ENCODE measurements at regions not wholly inside any gene's neighbourhood (a gene's known extent, or its start where the extent isn't known, plus 50 kb on each side); places are given as distances from the start of the nearest gene placed in this dataset.

DNA sequence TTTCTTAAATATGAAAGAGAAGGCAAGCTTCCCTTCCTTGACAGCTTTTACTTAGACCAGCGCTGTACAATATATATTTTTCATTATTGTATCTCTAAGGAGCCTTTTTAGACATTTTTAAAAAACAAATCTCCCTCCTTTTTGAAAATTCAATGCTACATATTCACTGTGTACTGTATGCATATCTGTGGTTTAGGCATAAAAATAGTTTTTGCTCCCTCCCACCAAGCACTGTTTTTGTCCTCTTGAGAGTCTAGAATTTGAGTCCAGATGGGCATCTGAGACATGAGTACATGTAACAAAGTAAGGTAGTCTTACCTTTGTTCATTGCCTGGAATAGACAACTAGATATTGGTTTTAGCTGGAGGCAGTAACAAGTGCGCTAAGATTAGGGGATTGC lies 488.5 kb upstream of the RUNX1 start:
- ATAC-seq: no peak
- TF ChIP-seq PPARA (CRISPR knock-in tag; IDR thresholded peaks at IDR 0.05; ENCODE audit: borderline replicate concordance): no peak
- TF ChIP-seq, protein P1, sequence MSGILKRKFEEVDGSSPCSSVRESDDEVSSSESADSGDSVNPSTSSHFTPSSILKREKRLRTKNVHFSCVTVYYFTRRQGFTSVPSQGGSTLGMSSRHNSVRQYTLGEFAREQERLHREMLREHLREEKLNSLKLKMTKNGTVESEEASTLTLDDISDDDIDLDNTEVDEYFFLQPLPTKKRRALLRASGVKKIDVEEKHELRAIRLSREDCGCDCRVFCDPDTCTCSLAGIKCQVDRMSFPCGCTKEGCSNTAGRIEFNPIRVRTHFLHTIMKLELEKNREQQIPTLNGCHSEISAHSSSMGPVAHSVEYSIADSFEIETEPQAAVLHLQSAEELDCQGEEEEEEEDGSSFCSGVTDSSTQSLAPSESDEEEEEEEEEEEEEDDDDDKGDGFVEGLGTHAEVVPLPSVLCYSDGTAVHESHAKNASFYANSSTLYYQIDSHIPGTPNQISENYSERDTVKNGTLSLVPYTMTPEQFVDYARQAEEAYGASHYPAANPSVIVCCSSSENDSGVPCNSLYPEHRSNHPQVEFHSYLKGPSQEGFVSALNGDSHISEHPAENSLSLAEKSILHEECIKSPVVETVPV (CRISPR knock-in tag; IDR thresholded peaks at IDR 0.05): no peak
- no peak for TF ChIP-seq ISL1 (CRISPR knock-in tag; IDR thresholded peaks at IDR 0.05)
- no peak for TF ChIP-seq GLIS3 (CRISPR knock-in tag; IDR thresholded peaks at IDR 0.05)
- TF ChIP-seq, protein P2, sequence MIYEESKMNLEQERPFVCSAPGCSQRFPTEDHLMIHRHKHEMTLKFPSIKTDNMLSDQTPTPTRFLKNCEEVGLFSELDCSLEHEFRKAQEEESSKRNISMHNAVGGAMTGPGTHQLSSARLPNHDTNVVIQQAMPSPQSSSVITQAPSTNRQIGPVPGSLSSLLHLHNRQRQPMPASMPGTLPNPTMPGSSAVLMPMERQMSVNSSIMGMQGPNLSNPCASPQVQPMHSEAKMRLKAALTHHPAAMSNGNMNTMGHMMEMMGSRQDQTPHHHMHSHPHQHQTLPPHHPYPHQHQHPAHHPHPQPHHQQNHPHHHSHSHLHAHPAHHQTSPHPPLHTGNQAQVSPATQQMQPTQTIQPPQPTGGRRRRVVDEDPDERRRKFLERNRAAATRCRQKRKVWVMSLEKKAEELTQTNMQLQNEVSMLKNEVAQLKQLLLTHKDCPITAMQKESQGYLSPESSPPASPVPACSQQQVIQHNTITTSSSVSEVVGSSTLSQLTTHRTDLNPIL (CRISPR knock-in tag; IDR thresholded peaks at IDR 0.05; ENCODE audit: low read depth): no peak
- TF ChIP-seq, protein P3, sequence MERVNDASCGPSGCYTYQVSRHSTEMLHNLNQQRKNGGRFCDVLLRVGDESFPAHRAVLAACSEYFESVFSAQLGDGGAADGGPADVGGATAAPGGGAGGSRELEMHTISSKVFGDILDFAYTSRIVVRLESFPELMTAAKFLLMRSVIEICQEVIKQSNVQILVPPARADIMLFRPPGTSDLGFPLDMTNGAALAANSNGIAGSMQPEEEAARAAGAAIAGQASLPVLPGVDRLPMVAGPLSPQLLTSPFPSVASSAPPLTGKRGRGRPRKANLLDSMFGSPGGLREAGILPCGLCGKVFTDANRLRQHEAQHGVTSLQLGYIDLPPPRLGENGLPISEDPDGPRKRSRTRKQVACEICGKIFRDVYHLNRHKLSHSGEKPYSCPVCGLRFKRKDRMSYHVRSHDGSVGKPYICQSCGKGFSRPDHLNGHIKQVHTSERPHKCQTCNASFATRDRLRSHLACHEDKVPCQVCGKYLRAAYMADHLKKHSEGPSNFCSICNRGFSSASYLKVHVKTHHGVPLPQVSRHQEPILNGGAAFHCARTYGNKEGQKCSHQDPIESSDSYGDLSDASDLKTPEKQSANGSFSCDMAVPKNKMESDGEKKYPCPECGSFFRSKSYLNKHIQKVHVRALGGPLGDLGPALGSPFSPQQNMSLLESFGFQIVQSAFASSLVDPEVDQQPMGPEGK (CRISPR knock-in tag; IDR thresholded peaks at IDR 0.05; ENCODE audit: borderline replicate concordance): no peak
- TF ChIP-seq ZNF70 (CRISPR knock-in tag; IDR thresholded peaks at IDR 0.05): no peak
- TF ChIP-seq ZFP30 (CRISPR knock-in tag; IDR thresholded peaks at IDR 0.05): no peak
- no peak for TF ChIP-seq CSDC2 (CRISPR knock-in tag; IDR thresholded peaks at IDR 0.05)
- no peak for TF ChIP-seq ZNF565 (CRISPR knock-in tag; conservative IDR thresholded peaks at IDR 0.05; ENCODE audit: low read depth)
- no peak for TF ChIP-seq ZFP3 (CRISPR knock-in tag; IDR thresholded peaks at IDR 0.05)
- TF ChIP-seq TCF4 (CRISPR knock-in tag; IDR thresholded peaks at IDR 0.05; ENCODE audit: borderline replicate concordance): no peak
- TF ChIP-seq ARNTL (CRISPR knock-in tag; IDR thresholded peaks at IDR 0.05; ENCODE audit: borderline replicate concordance, low read depth): no peak
- no peak for TF ChIP-seq SNAI2 (CRISPR knock-in tag; IDR thresholded peaks at IDR 0.05)
- no peak for TF ChIP-seq RARB (CRISPR knock-in tag; IDR thresholded peaks at IDR 0.05)
- no peak for TF ChIP-seq OSR1 (CRISPR knock-in tag; IDR thresholded peaks at IDR 0.05)
- no peak for TF ChIP-seq ZNF8 (CRISPR knock-in tag; IDR thresholded peaks at IDR 0.05)

DNA sequence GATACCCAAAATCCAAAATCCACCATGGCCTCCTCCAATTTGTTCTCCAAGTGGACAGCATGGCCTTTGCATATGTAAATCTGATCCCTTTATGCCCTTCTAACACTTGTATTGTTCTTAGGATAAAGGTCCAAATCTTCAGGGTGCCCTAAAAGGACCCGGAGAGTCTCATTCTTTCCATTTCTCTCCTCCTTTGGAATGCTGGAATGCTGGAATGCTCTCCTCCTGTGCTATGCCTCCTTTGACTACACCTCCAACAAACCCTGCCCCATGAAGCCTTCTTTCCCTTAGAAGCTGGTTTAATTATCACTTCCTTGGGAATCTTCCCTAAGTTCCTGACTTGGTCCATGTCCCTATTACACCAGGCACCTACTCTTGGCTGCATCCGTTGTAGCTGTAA lies 484.8 kb upstream of the RUNX1 start:
- TF ChIP-seq SNAI2 (CRISPR knock-in tag; IDR thresholded peaks at IDR 0.05): no peak
- ATAC-seq: no peak

DNA sequence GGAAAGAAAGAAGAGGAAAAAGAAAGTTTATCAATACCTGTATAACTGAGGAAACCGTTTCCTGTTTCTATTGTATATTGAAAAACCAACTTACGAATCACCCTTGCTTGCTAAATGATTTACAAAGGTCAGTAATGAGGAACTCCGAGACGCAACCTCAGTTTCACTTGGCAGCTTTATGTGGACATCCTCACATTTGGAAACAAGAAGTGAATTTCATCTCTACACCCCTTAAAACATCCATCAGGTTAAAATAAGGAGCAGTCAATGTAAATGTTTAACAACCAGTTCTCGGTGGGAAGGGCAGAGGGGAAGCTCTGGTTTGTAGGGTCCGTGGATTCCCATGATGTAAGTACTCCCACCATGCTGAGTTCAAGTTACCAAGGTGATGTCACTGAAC lies 481.7 kb upstream of the RUNX1 start:
- TF ChIP-seq, protein P4, sequence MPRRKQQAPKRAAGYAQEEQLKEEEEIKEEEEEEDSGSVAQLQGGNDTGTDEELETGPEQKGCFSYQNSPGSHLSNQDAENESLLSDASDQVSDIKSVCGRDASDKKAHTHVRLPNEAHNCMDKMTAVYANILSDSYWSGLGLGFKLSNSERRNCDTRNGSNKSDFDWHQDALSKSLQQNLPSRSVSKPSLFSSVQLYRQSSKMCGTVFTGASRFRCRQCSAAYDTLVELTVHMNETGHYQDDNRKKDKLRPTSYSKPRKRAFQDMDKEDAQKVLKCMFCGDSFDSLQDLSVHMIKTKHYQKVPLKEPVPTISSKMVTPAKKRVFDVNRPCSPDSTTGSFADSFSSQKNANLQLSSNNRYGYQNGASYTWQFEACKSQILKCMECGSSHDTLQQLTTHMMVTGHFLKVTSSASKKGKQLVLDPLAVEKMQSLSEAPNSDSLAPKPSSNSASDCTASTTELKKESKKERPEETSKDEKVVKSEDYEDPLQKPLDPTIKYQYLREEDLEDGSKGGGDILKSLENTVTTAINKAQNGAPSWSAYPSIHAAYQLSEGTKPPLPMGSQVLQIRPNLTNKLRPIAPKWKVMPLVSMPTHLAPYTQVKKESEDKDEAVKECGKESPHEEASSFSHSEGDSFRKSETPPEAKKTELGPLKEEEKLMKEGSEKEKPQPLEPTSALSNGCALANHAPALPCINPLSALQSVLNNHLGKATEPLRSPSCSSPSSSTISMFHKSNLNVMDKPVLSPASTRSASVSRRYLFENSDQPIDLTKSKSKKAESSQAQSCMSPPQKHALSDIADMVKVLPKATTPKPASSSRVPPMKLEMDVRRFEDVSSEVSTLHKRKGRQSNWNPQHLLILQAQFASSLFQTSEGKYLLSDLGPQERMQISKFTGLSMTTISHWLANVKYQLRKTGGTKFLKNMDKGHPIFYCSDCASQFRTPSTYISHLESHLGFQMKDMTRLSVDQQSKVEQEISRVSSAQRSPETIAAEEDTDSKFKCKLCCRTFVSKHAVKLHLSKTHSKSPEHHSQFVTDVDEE (CRISPR knock-in tag; IDR thresholded peaks at IDR 0.05): no peak
- TF ChIP-seq, protein P2 (CRISPR knock-in tag; IDR thresholded peaks at IDR 0.05; ENCODE audit: low read depth): no peak
- TF ChIP-seq, protein P1 (CRISPR knock-in tag; IDR thresholded peaks at IDR 0.05): no peak
- no peak for TF ChIP-seq SNAI2 (CRISPR knock-in tag; IDR thresholded peaks at IDR 0.05)
- no peak for TF ChIP-seq ZFP30 (CRISPR knock-in tag; IDR thresholded peaks at IDR 0.05)
- TF ChIP-seq, protein P3 (CRISPR knock-in tag; IDR thresholded peaks at IDR 0.05; ENCODE audit: borderline replicate concordance): no peak
- no peak for TF ChIP-seq OSR1 (CRISPR knock-in tag; IDR thresholded peaks at IDR 0.05)
- no peak for TF ChIP-seq TOX (CRISPR knock-in tag; IDR thresholded peaks at IDR 0.05; ENCODE audit: borderline replicate concordance)
- no peak for TF ChIP-seq TCF4 (CRISPR knock-in tag; IDR thresholded peaks at IDR 0.05; ENCODE audit: borderline replicate concordance)
- no peak for TF ChIP-seq BACH2 (CRISPR knock-in tag; IDR thresholded peaks at IDR 0.05; ENCODE audit: borderline replicate concordance)
- TF ChIP-seq ZNF565 (CRISPR knock-in tag; conservative IDR thresholded peaks at IDR 0.05; ENCODE audit: low read depth): no peak
- TF ChIP-seq GLIS3 (CRISPR knock-in tag; IDR thresholded peaks at IDR 0.05): no peak
- TF ChIP-seq ESRRG (CRISPR knock-in tag; IDR thresholded peaks at IDR 0.05): no peak
- TF ChIP-seq, protein P5, sequence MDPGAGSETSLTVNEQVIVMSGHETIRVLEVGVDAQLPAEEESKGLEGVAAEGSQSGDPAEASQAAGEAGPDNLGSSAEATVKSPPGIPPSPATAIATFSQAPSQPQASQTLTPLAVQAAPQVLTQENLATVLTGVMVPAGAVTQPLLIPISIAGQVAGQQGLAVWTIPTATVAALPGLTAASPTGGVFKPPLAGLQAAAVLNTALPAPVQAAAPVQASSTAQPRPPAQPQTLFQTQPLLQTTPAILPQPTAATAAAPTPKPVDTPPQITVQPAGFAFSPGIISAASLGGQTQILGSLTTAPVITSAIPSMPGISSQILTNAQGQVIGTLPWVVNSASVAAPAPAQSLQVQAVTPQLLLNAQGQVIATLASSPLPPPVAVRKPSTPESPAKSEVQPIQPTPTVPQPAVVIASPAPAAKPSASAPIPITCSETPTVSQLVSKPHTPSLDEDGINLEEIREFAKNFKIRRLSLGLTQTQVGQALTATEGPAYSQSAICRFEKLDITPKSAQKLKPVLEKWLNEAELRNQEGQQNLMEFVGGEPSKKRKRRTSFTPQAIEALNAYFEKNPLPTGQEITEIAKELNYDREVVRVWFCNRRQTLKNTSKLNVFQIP (CRISPR knock-in tag; IDR thresholded peaks at IDR 0.05; ENCODE audit: borderline replicate concordance, low read depth): no peak
- no peak for TF ChIP-seq ZNF8 (CRISPR knock-in tag; IDR thresholded peaks at IDR 0.05)
- no peak for TF ChIP-seq ZFP3 (CRISPR knock-in tag; IDR thresholded peaks at IDR 0.05)
- no peak for TF ChIP-seq ZNF70 (CRISPR knock-in tag; IDR thresholded peaks at IDR 0.05)
- no peak for TF ChIP-seq CSDC2 (CRISPR knock-in tag; IDR thresholded peaks at IDR 0.05)
- no peak for TF ChIP-seq ISL1 (CRISPR knock-in tag; IDR thresholded peaks at IDR 0.05)
- no peak for ATAC-seq

Measured in SK-N-SH treated with all-trans-retinoic acid at 6 μM for 48 hours (cell line).